RWPE2 (cell line): ENCODE measurements at regions not wholly inside any gene's neighbourhood (a gene's known extent, or its start where the extent isn't known, plus 50 kb on each side); places are given as distances from the start of the nearest gene placed in this dataset.

Source experiments
- ATAC-seq: fragments of 200-7000 bp; cut with Tn5 transposase; 3 replicates; pipeline ENCODE4 v1.9.1; 2021; ENCODE audit warnings: low read depth
- DNase-seq: peaks from one replicate; pipeline ENCODE4 v3.0.0-alpha.2; 2020; ENCODE audit warnings: low spot score
- H3K27ac ChIP-seq: fragments of 450-650 bp; 2 replicates; pipeline ENCODE4 v1.5.1; 2017; ENCODE audit warnings: mild to moderate bottlenecking; ENCODE audit not compliant: poor library complexity, severe bottlenecking
- H3K27me3 ChIP-seq: fragments of 250-450 bp; sonication (Bioruptor Pico); 2 replicates; pipeline ENCODE4 v1.5.1; 2021; ENCODE audit warnings: mild to moderate bottlenecking, moderate library complexity; ENCODE audit not compliant: insufficient read depth, poor library complexity, severe bottlenecking
- H3K36me3 ChIP-seq: fragments of 250-450 bp; sonication (Bioruptor Pico); 2 replicates; pipeline ENCODE4 v1.5.1; 2020; ENCODE audit warnings: low read depth, mild to moderate bottlenecking, moderate library complexity
- H3K4me1 ChIP-seq: fragments of 250-450 bp; sonication (Bioruptor Pico); 2 replicates; pipeline ENCODE4 v1.5.1; 2021; ENCODE audit warnings: mild to moderate bottlenecking, moderate library complexity; ENCODE audit not compliant: insufficient read depth, poor library complexity, severe bottlenecking
- H3K4me3 ChIP-seq: fragments of 250-450 bp; sonication (Bioruptor Pico); 2 replicates; pipeline ENCODE4 v1.5.1; 2021; ENCODE audit warnings: mild to moderate bottlenecking, moderate library complexity; ENCODE audit not compliant: severe bottlenecking
- H3K9me3 ChIP-seq: fragments of 250-450 bp; sonication (Bioruptor Pico); 2 replicates; pipeline ENCODE4 v1.5.1; 2021; ENCODE audit warnings: mild to moderate bottlenecking, moderate library complexity; ENCODE audit not compliant: severe bottlenecking
- TF ChIP-seq, protein P1 (sequence below): fragments of 450-650 bp; IDR thresholded peaks from one replicate; pipeline ENCODE4 v1.5.1; 2017; ENCODE audit warnings: mild to moderate bottlenecking, moderate library complexity; ENCODE audit not compliant: poor library complexity, severe bottlenecking

DNA sequence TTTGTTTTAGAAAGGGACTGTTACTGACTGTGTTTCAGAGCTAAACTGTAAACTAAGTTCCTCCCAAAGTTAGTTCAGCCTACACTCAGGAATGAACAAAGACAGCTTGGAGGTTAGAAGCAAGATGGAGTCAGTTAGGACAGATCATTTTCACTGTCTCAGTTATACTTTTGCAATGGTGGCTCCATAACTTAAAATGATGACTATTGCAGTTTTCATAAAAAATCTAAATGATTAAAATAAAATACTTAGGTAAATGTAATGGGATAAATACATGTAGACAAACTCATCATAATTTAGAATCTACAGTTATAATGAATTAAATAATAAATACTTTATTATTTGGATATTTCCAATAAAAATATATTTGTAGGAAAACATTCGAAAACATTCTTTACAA lies 590.6 kb downstream of the EPHA7 start:
- Histone ChIP-seq H3K36me3 (no peaks in the 10 kb centered on the region), H3K27ac (no peak overlapping the region), H3K9me3 (no peaks in the 10 kb centered on the region), H3K4me1 (no peaks in the 10 kb centered on the region), H3K27me3 (no peaks in the 10 kb centered on the region), H3K4me3 (no peak overlapping the region)
- TF ChIP-seq, protein P1, sequence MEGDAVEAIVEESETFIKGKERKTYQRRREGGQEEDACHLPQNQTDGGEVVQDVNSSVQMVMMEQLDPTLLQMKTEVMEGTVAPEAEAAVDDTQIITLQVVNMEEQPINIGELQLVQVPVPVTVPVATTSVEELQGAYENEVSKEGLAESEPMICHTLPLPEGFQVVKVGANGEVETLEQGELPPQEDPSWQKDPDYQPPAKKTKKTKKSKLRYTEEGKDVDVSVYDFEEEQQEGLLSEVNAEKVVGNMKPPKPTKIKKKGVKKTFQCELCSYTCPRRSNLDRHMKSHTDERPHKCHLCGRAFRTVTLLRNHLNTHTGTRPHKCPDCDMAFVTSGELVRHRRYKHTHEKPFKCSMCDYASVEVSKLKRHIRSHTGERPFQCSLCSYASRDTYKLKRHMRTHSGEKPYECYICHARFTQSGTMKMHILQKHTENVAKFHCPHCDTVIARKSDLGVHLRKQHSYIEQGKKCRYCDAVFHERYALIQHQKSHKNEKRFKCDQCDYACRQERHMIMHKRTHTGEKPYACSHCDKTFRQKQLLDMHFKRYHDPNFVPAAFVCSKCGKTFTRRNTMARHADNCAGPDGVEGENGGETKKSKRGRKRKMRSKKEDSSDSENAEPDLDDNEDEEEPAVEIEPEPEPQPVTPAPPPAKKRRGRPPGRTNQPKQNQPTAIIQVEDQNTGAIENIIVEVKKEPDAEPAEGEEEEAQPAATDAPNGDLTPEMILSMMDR, result no peak
- DNase-seq (no peak), ATAC-seq (no peak)

DNA sequence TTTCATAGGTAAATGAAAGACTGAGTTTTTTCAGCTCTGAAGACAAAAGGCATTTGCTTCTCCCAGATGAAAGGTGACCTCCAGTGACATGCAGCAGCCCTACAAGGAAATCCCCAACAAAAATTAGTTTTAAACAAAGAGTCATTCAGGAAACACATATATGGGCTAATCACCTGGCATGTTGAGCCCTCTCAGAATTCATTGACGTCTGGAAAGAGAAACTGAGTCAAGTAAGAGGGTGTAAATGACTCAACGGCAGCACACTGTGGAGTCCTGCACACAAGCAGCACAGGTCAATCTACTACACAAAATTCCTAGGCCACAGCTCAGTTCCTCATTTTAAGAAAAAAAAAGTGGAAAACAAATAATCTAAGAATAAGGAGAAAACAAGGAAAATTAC lies 592.3 kb downstream of the EPHA7 start:
- no peak overlapping the region for H3K27ac ChIP-seq
- H3K4me1 ChIP-seq, result no peaks in the 10 kb centered on the region
- H3K36me3 ChIP-seq, result no peaks in the 10 kb centered on the region
- DNase-seq (no peak), ATAC-seq (no peak)
- no peaks in the 10 kb centered on the region for H3K9me3 ChIP-seq
- TF ChIP-seq, protein P1, result no peak
- H3K27me3 ChIP-seq, result no peaks in the 10 kb centered on the region
- H3K4me3 ChIP-seq, result no peak overlapping the region

DNA sequence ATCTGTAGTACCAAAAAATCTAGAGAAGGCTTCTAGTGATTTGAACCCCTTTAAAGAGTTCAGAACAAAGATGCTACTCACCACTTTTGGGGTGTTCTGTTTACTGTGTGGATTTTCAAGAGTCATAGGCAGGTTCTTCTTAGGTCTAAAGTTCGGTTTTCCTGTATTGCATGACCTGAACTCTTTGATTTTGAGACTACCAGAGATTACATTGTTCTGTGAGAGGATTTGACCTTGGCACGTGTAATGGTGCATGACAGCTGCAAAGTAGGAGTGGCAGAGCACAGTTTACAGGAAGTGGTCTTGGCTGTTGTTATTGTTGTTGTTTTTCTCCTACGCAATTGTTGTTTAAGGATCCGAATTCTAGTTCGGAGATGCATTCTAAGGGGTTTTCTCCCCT lies 592.7 kb downstream of the EPHA7 start:
- H3K9me3 ChIP-seq, result no peaks in the 10 kb centered on the region
- no peak overlapping the region for H3K27ac ChIP-seq
- TF ChIP-seq, protein P1, result no peak
- no peaks in the 10 kb centered on the region for H3K36me3 ChIP-seq
- ATAC-seq (no peak), DNase-seq (no peak)
- H3K4me1 ChIP-seq, result no peaks in the 10 kb centered on the region
- no peaks in the 10 kb centered on the region for H3K27me3 ChIP-seq
- no peak overlapping the region for H3K4me3 ChIP-seq

DNA sequence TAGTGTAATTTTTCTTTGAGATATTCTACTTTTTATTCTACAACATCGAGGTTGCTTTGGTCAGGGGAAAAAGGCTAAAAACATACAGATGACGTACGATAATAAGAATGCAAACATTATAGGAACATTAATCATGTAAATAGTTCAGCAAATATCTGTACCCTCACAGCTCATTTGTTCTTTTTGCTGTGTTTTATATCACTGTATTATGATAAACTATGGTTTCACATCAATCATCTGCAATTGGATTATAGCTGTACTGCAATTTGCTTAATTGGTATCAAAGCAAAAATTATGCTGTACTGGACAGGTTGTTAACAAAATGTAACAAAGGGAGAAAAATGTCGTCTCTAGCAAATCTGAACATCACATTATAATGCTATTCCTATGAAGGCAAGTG lies 597.1 kb downstream of the EPHA7 start:
- Histone ChIP-seq H3K36me3 (no peaks in the 10 kb centered on the region), H3K27me3 (no peaks in the 10 kb centered on the region), H3K9me3 (no peaks in the 10 kb centered on the region), H3K4me3 (no peak overlapping the region), H3K27ac (no peak overlapping the region), H3K4me1 (no peaks in the 10 kb centered on the region)
- ATAC-seq (no peak), DNase-seq (no peak)
- TF ChIP-seq, protein P1, result no peak

DNA sequence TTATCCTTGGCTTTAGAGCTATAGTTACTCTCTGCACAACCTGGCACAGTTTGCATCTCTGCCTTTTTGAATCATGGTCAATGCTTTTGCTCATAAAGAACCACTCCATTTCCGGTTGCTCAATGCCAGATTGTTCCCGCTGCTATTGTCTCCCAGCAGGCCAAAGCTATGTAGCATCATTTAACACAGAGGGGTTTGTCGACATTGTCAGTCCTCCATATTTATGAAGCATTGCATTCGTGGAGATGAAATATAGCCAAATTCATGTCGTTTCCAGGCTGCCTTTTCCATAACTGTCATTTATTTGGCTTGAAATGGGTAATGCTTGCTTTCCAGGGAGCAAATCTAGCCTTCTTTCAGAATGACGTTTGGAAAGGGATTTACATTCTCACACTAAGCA lies 598.8 kb downstream of the EPHA7 start:
- no peak for DNase-seq
- Histone ChIP-seq H3K9me3 (no peaks in the 10 kb centered on the region), H3K4me1 (no peaks in the 10 kb centered on the region), H3K27ac (no peak overlapping the region), H3K36me3 (no peaks in the 10 kb centered on the region), H3K27me3 (no peaks in the 10 kb centered on the region), H3K4me3 (no peak overlapping the region)
- ATAC-seq, result no peak
- TF ChIP-seq, protein P1, result no peak
